Astrocyte of the spinal cord (primary cell): ENCODE measurements at regions not wholly inside any gene's neighbourhood (a gene's known extent, or its start where the extent isn't known, plus 50 kb on each side); places are given as distances from the start of the nearest gene placed in this dataset.

Experiments
- DNase-seq: peaks from one replicate; pipeline ENCODE4 v3.0.0; 2011; ENCODE audit warnings: low read depth, low spot score
- H3K4me3 ChIP-seq: 2 replicates; pipeline ENCODE4 v1.5.1; 2011; ENCODE audit warnings: low read depth, mild to moderate bottlenecking, low read length, moderate library complexity
- CTCF ChIP-seq: IDR thresholded peaks from 2 replicates; pipeline ENCODE4 v1.5.1; 2012; ENCODE audit warnings: low read depth, mild to moderate bottlenecking, low read length, inconsistent platforms
- in situ Hi-C: cut with HindIII; loops from 2 replicates; pipeline ENCODE4 v1.10.0; 2017; ENCODE audit warnings: low sequenced_read_pairs

- peak; percentile 87 for DNase-seq
- in situ Hi-C loops: no loop called here
- no peak for TF ChIP-seq CTCF
- H3K4me3 ChIP-seq: no peak overlapping the region
These were observed 53.1 kb upstream of the CYSLTR2 start for GRCh38 chr13:48600374-48601364.

- TF ChIP-seq CTCF: no peak
- DNase-seq: no peak
- in situ Hi-C loops: no loop called here
- H3K4me3 ChIP-seq: no peak overlapping the region
These were observed 51.3 kb upstream of the CYSLTR2 start for GRCh38 chr13:48602296-48603016.

DNA sequence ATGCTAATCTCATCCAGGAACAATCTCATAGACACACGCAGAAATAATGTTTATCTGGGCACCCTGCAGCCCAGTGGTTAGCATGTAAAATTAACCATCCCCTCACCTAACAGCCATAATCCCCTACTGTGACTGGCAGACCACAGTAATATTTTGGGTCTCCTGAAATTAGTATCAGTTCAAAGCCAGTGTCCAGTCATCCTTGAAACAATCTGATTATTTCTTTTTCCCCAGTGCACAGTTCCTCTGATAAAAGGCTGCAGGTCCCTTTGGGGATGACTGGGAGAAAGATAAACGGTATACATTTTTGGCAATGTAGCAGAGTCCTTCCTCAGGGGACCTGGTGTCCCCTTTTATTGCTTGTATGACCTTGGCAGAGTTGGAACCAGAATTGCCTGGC lies 50.4 kb upstream of the CYSLTR2 start:
- H3K4me3 ChIP-seq: no peak overlapping the region
- no peak for DNase-seq
- TF ChIP-seq CTCF: no peak
- in situ Hi-C loops: no loop called here
